ENCODE measurements at regions not wholly inside any gene's neighbourhood (a gene's known extent, or its start where the extent isn't known, plus 50 kb on each side); places are given as distances from the start of the nearest gene placed in this dataset.

GRCh38 chr2:120422465-120423160 is 76.7 kb downstream of the INHBB start:
- intact Hi-C loops (cut with DNase I; ENCODE audit: low total_unique reads): no loop called here
- Histone ChIP-seq H3K4me1 (peaks cover 0 to 5% of the 10 kb centered on the region in 2 donors), H3K36me3 (no peaks in the 10 kb centered on the region), H3K27ac (no peak overlapping the region), H3K9me3 (no peaks in the 10 kb centered on the region), H3K4me3 (no peak overlapping the region), H3K27me3 (peaks cover 0 to 6% (median 0%) of the 10 kb centered on the region in 3 donors)
- in situ Hi-C loops (cut with MboI; ENCODE audit: low sequenced_read_pairs in 4 of 4): no loop called here
- ATAC-seq (no peak), DNase-seq (no peak)
- no peak for TF ChIP-seq POLR2A (IDR thresholded peaks at IDR 0.05)
- TF ChIP-seq, protein P1, sequence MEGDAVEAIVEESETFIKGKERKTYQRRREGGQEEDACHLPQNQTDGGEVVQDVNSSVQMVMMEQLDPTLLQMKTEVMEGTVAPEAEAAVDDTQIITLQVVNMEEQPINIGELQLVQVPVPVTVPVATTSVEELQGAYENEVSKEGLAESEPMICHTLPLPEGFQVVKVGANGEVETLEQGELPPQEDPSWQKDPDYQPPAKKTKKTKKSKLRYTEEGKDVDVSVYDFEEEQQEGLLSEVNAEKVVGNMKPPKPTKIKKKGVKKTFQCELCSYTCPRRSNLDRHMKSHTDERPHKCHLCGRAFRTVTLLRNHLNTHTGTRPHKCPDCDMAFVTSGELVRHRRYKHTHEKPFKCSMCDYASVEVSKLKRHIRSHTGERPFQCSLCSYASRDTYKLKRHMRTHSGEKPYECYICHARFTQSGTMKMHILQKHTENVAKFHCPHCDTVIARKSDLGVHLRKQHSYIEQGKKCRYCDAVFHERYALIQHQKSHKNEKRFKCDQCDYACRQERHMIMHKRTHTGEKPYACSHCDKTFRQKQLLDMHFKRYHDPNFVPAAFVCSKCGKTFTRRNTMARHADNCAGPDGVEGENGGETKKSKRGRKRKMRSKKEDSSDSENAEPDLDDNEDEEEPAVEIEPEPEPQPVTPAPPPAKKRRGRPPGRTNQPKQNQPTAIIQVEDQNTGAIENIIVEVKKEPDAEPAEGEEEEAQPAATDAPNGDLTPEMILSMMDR (IDR thresholded peaks at IDR 0.05 in 4 of 5, conservative IDR thresholded peaks at IDR 0.05 in 1 of 5): no peak

DNA sequence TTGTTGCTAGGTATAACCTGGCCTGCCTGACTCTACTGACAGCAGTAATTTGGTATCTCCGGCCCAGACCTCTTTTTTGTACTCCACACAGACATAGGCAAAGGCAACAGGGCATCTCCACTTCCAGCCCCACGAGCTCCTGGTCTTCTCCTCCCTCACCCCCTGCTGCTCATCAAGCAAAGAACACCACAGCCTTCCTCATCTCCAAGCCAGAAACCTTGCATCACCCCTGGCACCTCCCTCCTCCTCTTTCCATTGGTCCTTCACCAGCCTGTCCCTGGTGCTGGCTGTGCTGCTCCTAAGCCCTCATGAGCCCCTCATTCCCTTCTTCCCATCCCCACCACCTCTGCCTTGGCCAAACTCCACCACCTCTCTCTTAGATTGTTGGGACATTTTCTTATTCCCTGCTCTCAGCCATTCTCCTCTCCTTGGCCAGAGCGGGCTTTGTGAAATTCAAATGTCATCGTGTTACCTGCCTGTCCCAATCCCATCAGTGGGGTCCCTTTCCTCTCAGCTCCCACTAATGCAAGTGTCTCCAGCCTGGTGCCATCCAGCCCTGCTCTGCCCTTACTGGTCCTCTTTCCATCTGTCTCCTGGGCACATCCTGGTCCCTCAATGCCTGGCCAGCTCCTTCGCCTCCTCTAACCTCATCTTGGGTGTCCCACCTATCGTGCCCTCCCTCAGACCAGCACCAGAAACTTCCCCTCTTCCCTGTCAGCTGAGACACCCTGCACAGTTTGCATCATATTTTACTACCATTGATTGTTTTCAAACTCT is 77.4 kb downstream of the INHBB start:
- H3K27me3 ChIP-seq: peaks cover 0 to 6% (median 0%) of the 10 kb centered on the region in 3 donors
- H3K36me3 ChIP-seq: no peaks in the 10 kb centered on the region
- TF ChIP-seq, protein P1 (IDR thresholded peaks at IDR 0.05 in 4 of 5, conservative IDR thresholded peaks at IDR 0.05 in 1 of 5): no peak
- TF ChIP-seq POLR2A (IDR thresholded peaks at IDR 0.05): no peak
- H3K27ac ChIP-seq: no peak overlapping the region
- H3K4me3 ChIP-seq: no peak overlapping the region
- DNase-seq: no peak
- H3K4me1 ChIP-seq: peaks cover 0 to 5% of the 10 kb centered on the region in 2 donors
- no peak for ATAC-seq
- in situ Hi-C loops (cut with MboI; ENCODE audit: low sequenced_read_pairs in 4 of 4) (no loop called here), intact Hi-C loops (cut with DNase I; ENCODE audit: low total_unique reads) (no loop called here)
- no peaks in the 10 kb centered on the region for H3K9me3 ChIP-seq

GRCh38 chr2:120424274-120424796 is 78.4 kb downstream of the INHBB start:
- Histone ChIP-seq H3K36me3 (no peaks in the 10 kb centered on the region), H3K27me3 (peaks cover 0 to 6% (median 0%) of the 10 kb centered on the region in 3 donors), H3K4me3 (no peak overlapping the region), H3K4me1 (no peaks in the 10 kb centered on the region), H3K9me3 (no peaks in the 10 kb centered on the region), H3K27ac (no peak overlapping the region)
- ATAC-seq (no peak), DNase-seq (no peak)
- TF ChIP-seq, protein P1 (IDR thresholded peaks at IDR 0.05 in 4 of 5, conservative IDR thresholded peaks at IDR 0.05 in 1 of 5): no peak
- no peak for TF ChIP-seq POLR2A (IDR thresholded peaks at IDR 0.05)
- in situ Hi-C loops (cut with MboI; ENCODE audit: low sequenced_read_pairs in 4 of 4) (no loop called here), intact Hi-C loops (cut with DNase I; ENCODE audit: low total_unique reads) (no loop called here)

GRCh38 chr2:120425014-120425413 is 79.1 kb downstream of the INHBB start:
- Histone ChIP-seq H3K27ac (no peak overlapping the region), H3K36me3 (no peaks in the 10 kb centered on the region), H3K4me3 (no peak overlapping the region), H3K4me1 (no peaks in the 10 kb centered on the region), H3K27me3 (peaks cover 0 to 6% (median 0%) of the 10 kb centered on the region in 3 donors), H3K9me3 (no peaks in the 10 kb centered on the region)
- no peak for ATAC-seq
- in situ Hi-C loops (cut with MboI; ENCODE audit: low sequenced_read_pairs in 4 of 4) (loop anchor here in 1 of 4 donors (25.0 kb wide), 1 partner anchor 88 kb away; the partner anchor contains the start of gene INHBB), intact Hi-C loops (cut with DNase I; ENCODE audit: low total_unique reads) (no loop called here)
- DNase-seq: no peak
- TF ChIP-seq, protein P1 (IDR thresholded peaks at IDR 0.05 in 4 of 5, conservative IDR thresholded peaks at IDR 0.05 in 1 of 5): no peak
- TF ChIP-seq POLR2A (IDR thresholded peaks at IDR 0.05): no peak
